ENCODE measurements at regions not wholly inside any gene's neighbourhood (a gene's known extent, or its start where the extent isn't known, plus 50 kb on each side); places are given as distances from the start of the nearest gene placed in this dataset.

- no peak overlapping the region for H3K4me3 ChIP-seq
- DNase-seq, result no peak
- no peaks in the 10 kb centered on the region for H3K27me3 ChIP-seq
- no peaks in the 10 kb centered on the region for H3K9me3 ChIP-seq
- H3K27ac ChIP-seq, result no peak overlapping the region
- H3K4me1 ChIP-seq, result no peaks in the 10 kb centered on the region
- no peaks in the 10 kb centered on the region for H3K36me3 ChIP-seq
- TF ChIP-seq CTCF (IDR thresholded peaks at IDR 0.05) (no peak), POLR2A (IDR thresholded peaks at IDR 0.05) (no peak)
These were observed 1354.7 kb upstream of the EPHA6 start for GRCh38 chr3:95459706-95460105.

DNA sequence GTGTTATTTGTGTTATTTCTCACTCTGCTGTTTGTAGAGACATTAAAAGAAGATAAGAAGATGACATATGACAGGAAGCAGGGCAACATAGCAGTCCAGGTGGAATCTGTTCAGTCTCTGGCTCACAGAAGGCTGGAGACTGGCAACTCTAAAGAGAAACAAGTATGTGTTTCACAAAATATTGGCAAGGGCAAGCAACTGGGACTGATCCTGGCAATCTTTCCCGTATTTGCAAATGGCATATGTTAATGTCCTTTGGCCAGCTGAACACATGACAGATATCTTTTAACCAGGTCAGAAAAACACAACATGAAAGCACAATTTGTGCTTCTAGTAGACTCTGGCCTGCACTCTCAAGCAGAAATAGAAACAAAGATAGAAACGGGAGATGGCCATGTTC, 1354.1 kb upstream of the EPHA6 start:
- Histone ChIP-seq H3K4me1 (no peaks in the 10 kb centered on the region), H3K9me3 (no peaks in the 10 kb centered on the region), H3K36me3 (no peaks in the 10 kb centered on the region), H3K4me3 (no peak overlapping the region), H3K27me3 (no peaks in the 10 kb centered on the region), H3K27ac (no peak overlapping the region)
- TF ChIP-seq CTCF (IDR thresholded peaks at IDR 0.05), result no peak
- DNase-seq, result no peak

DNA sequence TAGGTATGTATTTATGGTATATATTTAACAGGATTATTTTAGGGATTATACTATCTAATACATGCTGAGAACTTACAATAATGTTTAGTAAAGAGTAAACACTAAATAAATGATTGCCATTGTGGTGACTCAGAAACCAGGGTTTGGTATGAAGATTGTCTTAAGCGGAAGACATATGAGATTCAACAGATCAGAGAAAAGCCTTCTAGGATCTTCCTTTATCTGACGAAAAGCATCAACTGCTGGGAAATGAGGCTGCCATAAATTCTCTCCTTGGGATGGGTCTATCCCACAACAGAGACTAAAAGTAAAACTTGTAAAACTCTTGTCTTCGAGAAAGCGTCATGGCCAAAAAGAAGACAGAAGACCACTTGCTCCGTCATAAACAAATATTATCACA, 1352.2 kb upstream of the EPHA6 start:
- TF ChIP-seq POLR2A (IDR thresholded peaks at IDR 0.05), result no peak
- TF ChIP-seq CTCF (IDR thresholded peaks at IDR 0.05), result no peak
- H3K4me3 ChIP-seq, result no peak overlapping the region
- H3K27ac ChIP-seq, result no peak overlapping the region
- H3K4me1 ChIP-seq, result no peaks in the 10 kb centered on the region
- no peaks in the 10 kb centered on the region for H3K9me3 ChIP-seq
- no peaks in the 10 kb centered on the region for H3K36me3 ChIP-seq
- DNase-seq, result no peak
- H3K27me3 ChIP-seq, result no peaks in the 10 kb centered on the region

- Histone ChIP-seq H3K36me3 (no peaks in the 10 kb centered on the region), H3K4me1 (no peaks in the 10 kb centered on the region), H3K9me3 (no peaks in the 10 kb centered on the region), H3K27me3 (no peaks in the 10 kb centered on the region), H3K27ac (no peak overlapping the region), H3K4me3 (no peak overlapping the region)
- no peak for DNase-seq
- no peak for TF ChIP-seq POLR2A (IDR thresholded peaks at IDR 0.05)
- no peak for TF ChIP-seq CTCF (IDR thresholded peaks at IDR 0.05)
These were observed 1350.0 kb upstream of the EPHA6 start for GRCh38 chr3:95464346-95464745.

DNA sequence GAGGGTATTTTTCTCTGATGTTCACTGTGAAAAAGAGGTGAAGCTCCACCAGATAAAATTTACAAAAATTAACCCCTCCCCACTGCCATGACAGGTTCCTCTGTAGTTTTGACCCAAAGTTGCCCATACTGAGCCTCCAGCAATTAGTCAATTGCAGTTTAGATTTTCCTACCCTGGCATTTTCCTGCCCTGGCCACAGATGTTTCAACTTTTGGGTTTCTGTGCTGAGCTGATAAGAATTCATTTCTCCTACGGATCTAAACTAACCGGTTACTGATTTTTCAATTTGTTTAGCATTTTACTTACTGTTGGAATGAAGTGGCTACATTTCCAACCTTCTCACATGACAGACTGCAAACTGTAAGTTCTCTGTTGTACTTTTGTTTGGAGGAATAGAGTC, 1346.1 kb upstream of the EPHA6 start:
- TF ChIP-seq POLR2A (IDR thresholded peaks at IDR 0.05) (no peak), CTCF (IDR thresholded peaks at IDR 0.05) (no peak)
- H3K4me3 ChIP-seq, result no peak overlapping the region
- no peaks in the 10 kb centered on the region for H3K27me3 ChIP-seq
- DNase-seq, result no peak
- no peaks in the 10 kb centered on the region for H3K4me1 ChIP-seq
- H3K27ac ChIP-seq, result no peak overlapping the region
- no peaks in the 10 kb centered on the region for H3K9me3 ChIP-seq
- no peaks in the 10 kb centered on the region for H3K36me3 ChIP-seq

GRCh38 chr3:95474338-95474737, 1340.1 kb upstream of the EPHA6 start:
- Histone ChIP-seq H3K9me3 (no peaks in the 10 kb centered on the region), H3K4me3 (no peak overlapping the region), H3K27me3 (no peaks in the 10 kb centered on the region), H3K36me3 (no peaks in the 10 kb centered on the region), H3K4me1 (no peaks in the 10 kb centered on the region), H3K27ac (no peak overlapping the region)
- DNase-seq, result no peak
- TF ChIP-seq CTCF (IDR thresholded peaks at IDR 0.05), result no peak
- TF ChIP-seq POLR2A (IDR thresholded peaks at IDR 0.05), result no peak
